Spleen (tissue), 7 donors: ENCODE measurements at regions not wholly inside any gene's neighbourhood (a gene's known extent, or its start where the extent isn't known, plus 50 kb on each side); places are given as distances from the start of the nearest gene placed in this dataset.

ENCODE experiments used
- POLR2A ChIP-seq, 3 donors: fragments of 450-650 bp; IDR thresholded peaks; one replicate each; pipeline ENCODE4 v1.5.1; 2017; ENCODE audit warnings: antibody characterized with exemption in 3 of 3, mild to moderate bottlenecking in 1 of 3
- POLR2AphosphoS5 ChIP-seq, 3 donors: sonication (generic); formaldehyde crosslinking; IDR thresholded peaks; one replicate each; pipeline ENCODE4 v1.5.1; 2017; ENCODE audit warnings: antibody characterized with exemption in 3 of 3
- TF ChIP-seq, protein P1 (sequence below), 11 experiments: fragments of 200-600 bp in 7 of 11; fragments of 450-650 bp in 4 of 11; sonication (generic) in 4 of 11; IDR thresholded peaks in 8 of 11; conservative IDR thresholded peaks in 3 of 11; 1 replicate in 7 of 11; 2 replicates in 4 of 11; pipeline versions ENCODE4 v1.4.0 to v1.8.0; 2016 to 2021; ENCODE audit warnings: antibody characterized with exemption in 11 of 11, inconsistent platforms in 4 of 11, mild to moderate bottlenecking in 1 of 11
- donor health status: DM: no; HTN: no; CAD: no; lungs with moderate emphysema.
- donor health status: DM: no; HTN: no; CAD: no.
- donor health status: DM: no; HTN: no; CAD: no.

- TF ChIP-seq, protein P1, sequence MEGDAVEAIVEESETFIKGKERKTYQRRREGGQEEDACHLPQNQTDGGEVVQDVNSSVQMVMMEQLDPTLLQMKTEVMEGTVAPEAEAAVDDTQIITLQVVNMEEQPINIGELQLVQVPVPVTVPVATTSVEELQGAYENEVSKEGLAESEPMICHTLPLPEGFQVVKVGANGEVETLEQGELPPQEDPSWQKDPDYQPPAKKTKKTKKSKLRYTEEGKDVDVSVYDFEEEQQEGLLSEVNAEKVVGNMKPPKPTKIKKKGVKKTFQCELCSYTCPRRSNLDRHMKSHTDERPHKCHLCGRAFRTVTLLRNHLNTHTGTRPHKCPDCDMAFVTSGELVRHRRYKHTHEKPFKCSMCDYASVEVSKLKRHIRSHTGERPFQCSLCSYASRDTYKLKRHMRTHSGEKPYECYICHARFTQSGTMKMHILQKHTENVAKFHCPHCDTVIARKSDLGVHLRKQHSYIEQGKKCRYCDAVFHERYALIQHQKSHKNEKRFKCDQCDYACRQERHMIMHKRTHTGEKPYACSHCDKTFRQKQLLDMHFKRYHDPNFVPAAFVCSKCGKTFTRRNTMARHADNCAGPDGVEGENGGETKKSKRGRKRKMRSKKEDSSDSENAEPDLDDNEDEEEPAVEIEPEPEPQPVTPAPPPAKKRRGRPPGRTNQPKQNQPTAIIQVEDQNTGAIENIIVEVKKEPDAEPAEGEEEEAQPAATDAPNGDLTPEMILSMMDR (IDR thresholded peaks at IDR 0.05 in 8 of 11, conservative IDR thresholded peaks at IDR 0.05 in 3 of 11) = no peak
- no peak for TF ChIP-seq POLR2A (IDR thresholded peaks at IDR 0.05)
- TF ChIP-seq POLR2AphosphoS5 (IDR thresholded peaks at IDR 0.05) = no peak
Measured at GRCh38 chr2:10246831-10247230, 55.9 kb upstream of the HPCAL1 start.
